ENCODE measurements at regions not wholly inside any gene's neighbourhood (a gene's known extent, or its start where the extent isn't known, plus 50 kb on each side); places are given as distances from the start of the nearest gene placed in this dataset.
"Not testable (repeated sequence)": the region's sequence is repeated elsewhere in the genome, so short reads cannot be mapped to it uniquely, and the experiment has no call there.

- DNase-seq (ENCODE audit: low read depth) = no peak
- no peak for TF ChIP-seq CTCF (IDR thresholded peaks at IDR 0.05; ENCODE audit: low read depth, low read length, missing control alignments)
- no peak overlapping the region for H3K4me3 ChIP-seq (ENCODE audit: low read depth, low read length)
Measured at GRCh38 chr1:83060651-83061390, 938.1 kb downstream of the TTLL7 start.

- TF ChIP-seq CTCF (IDR thresholded peaks at IDR 0.05; ENCODE audit: low read depth, low read length, missing control alignments) = no peak
- H3K4me3 ChIP-seq (ENCODE audit: low read depth, low read length) = no peak overlapping the region
- DNase-seq (ENCODE audit: low read depth) = no peak
Measured at GRCh38 chr1:83060221-83060620, 938.7 kb downstream of the TTLL7 start.

GRCh38 chr1:83058327-83058726 is 940.6 kb downstream of the TTLL7 start:
- no peak overlapping the region for H3K4me3 ChIP-seq (ENCODE audit: low read depth, low read length)
- no peak for DNase-seq (ENCODE audit: low read depth)
- TF ChIP-seq CTCF (IDR thresholded peaks at IDR 0.05; ENCODE audit: low read depth, low read length, missing control alignments) = no peak

- H3K4me3 ChIP-seq (ENCODE audit: low read depth, low read length) = no peak overlapping the region
- DNase-seq (ENCODE audit: low read depth) = no peak
- no peak for TF ChIP-seq CTCF (IDR thresholded peaks at IDR 0.05; ENCODE audit: low read depth, low read length, missing control alignments)
Measured at GRCh38 chr1:83055391-83056170, 943.4 kb downstream of the TTLL7 start.

GRCh38 chr1:83053446-83053845 is 945.5 kb downstream of the TTLL7 start:
- no peak overlapping the region for H3K4me3 ChIP-seq (ENCODE audit: low read depth, low read length)
- TF ChIP-seq CTCF (IDR thresholded peaks at IDR 0.05; ENCODE audit: low read depth, low read length, missing control alignments) = no peak
- no peak for DNase-seq (ENCODE audit: low read depth)

GRCh38 chr1:83052865-83053264 is 946.1 kb downstream of the TTLL7 start:
- no peak for TF ChIP-seq CTCF (IDR thresholded peaks at IDR 0.05; ENCODE audit: low read depth, low read length, missing control alignments)

GRCh38 chr1:83051053-83051452 is 947.9 kb downstream of the TTLL7 start:
- H3K4me3 ChIP-seq (ENCODE audit: low read depth, low read length); DNase-seq (ENCODE audit: low read depth): not testable (repeated sequence)

More at GRCh38 chr1:83052865-83053264, 946.1 kb downstream of the TTLL7 start:
- DNase-seq (ENCODE audit: low read depth) = no peak
- no peak overlapping the region for H3K4me3 ChIP-seq (ENCODE audit: low read depth, low read length)

All from GM12864 (cell line).